ENCODE measurements at regions not wholly inside any gene's neighbourhood (a gene's known extent, or its start where the extent isn't known, plus 50 kb on each side); places are given as distances from the start of the nearest gene placed in this dataset.

DNA sequence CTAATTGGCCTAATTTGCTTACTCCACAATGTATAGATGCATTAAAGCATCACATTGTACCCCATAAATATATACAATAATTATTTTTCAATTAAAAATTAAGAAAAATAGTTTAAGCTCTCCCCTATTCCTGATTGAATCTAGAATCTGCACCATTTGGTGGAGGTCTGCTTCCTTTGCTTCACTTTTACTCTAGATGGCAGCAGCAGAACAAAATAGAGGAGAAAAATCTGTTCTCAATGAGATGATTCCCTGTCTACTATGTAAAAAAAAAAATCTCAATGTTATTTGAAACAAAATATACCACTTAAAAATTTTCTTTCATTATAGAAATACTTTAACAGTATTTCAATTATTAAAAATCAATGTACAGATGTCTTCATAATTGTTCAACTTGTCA is 109.6 kb upstream of the FXR1 start:
- in situ Hi-C loops (cut with MboI; ENCODE audit: low pct_unique_long_range_greater_than_20kb, low sequenced_read_pairs, unreplicated experiment) = no loop called here
- TF ChIP-seq, protein P1, sequence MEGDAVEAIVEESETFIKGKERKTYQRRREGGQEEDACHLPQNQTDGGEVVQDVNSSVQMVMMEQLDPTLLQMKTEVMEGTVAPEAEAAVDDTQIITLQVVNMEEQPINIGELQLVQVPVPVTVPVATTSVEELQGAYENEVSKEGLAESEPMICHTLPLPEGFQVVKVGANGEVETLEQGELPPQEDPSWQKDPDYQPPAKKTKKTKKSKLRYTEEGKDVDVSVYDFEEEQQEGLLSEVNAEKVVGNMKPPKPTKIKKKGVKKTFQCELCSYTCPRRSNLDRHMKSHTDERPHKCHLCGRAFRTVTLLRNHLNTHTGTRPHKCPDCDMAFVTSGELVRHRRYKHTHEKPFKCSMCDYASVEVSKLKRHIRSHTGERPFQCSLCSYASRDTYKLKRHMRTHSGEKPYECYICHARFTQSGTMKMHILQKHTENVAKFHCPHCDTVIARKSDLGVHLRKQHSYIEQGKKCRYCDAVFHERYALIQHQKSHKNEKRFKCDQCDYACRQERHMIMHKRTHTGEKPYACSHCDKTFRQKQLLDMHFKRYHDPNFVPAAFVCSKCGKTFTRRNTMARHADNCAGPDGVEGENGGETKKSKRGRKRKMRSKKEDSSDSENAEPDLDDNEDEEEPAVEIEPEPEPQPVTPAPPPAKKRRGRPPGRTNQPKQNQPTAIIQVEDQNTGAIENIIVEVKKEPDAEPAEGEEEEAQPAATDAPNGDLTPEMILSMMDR (IDR thresholded peaks at IDR 0.05; ENCODE audit: extremely low read depth, insufficient read depth, missing control alignments) = peak; percentile 43
- DNase-seq (ENCODE audit: low spot score) = no peak

DNA sequence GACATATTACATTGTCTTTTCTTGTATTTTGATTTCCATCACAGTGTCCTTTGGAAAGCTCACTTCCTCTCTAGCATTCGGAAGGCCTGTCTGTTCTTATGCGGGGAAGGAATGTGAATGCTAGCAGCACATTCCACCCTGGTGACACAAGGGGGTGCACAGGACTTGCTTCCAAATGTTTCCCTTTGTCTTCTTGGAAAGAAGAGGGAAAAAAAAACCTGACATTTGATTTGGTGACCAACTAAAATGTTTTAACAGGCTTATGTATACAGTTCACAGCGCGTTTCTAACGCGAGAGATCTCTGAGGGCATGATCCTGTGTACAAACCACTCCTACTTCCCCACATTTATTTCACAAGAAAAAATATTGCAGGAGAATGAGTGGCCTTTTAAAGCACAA is 107.6 kb upstream of the FXR1 start:
- TF ChIP-seq, protein P1 (IDR thresholded peaks at IDR 0.05; ENCODE audit: extremely low read depth, insufficient read depth, missing control alignments) = no peak
- no peak for DNase-seq (ENCODE audit: low spot score)
- in situ Hi-C loops (cut with MboI; ENCODE audit: low pct_unique_long_range_greater_than_20kb, low sequenced_read_pairs, unreplicated experiment) = no loop called here

GRCh38 chr3:180808823-180809575 is 103.5 kb upstream of the FXR1 start:
- in situ Hi-C loops (cut with MboI; ENCODE audit: low pct_unique_long_range_greater_than_20kb, low sequenced_read_pairs, unreplicated experiment) = no loop called here
- DNase-seq (ENCODE audit: low spot score) = no peak

DNA sequence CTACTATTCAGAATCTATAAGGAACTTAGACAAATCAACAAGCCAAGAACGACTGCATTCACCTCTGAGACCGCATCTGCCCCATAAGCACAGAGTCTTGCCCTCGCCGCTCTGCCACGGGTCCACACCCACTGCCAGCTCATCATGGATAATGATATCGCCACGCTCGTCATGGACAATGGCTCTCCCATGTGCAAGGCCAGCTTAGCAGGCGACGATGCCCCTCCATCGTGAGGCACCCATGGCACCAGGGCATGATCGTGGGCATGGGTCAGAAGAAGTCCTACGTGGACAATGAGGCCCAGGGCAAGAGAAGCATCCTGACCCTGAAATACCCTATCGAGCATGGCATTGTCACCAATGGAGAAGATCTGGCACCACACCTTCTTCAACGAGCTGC is 92.1 kb upstream of the FXR1 start:
- DNase-seq (ENCODE audit: low spot score) = no peak
- TF ChIP-seq, protein P1 (IDR thresholded peaks at IDR 0.05; ENCODE audit: extremely low read depth, insufficient read depth, missing control alignments) = no peak
- in situ Hi-C loops (cut with MboI; ENCODE audit: low pct_unique_long_range_greater_than_20kb, low sequenced_read_pairs, unreplicated experiment) = no loop called here

More at GRCh38 chr3:180808823-180809575, 103.5 kb upstream of the FXR1 start:
- TF ChIP-seq, protein P1 (IDR thresholded peaks at IDR 0.05; ENCODE audit: extremely low read depth, insufficient read depth, missing control alignments) = no peak

DNA sequence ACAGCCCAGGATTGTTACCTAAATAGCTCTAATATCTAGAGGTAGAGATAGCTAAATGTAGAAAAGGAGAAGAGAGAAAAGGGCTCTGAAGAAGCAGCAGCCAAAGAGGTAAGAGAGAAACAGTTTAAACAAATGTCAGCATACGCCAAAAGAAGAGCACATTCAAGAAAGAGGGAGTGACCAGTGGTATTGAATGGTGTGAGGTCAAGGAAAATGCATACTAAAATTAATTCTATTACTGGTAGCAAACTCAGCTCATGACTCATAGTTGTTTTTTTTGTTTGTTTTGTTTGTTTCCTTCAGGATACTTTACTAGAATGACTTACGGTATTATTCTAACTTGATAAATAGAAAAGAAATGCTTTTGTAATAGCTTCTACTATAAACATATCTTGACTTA is 86.5 kb upstream of the FXR1 start:
- no peak for DNase-seq (ENCODE audit: low spot score)
- in situ Hi-C loops (cut with MboI; ENCODE audit: low pct_unique_long_range_greater_than_20kb, low sequenced_read_pairs, unreplicated experiment) = no loop called here
- TF ChIP-seq, protein P1 (IDR thresholded peaks at IDR 0.05; ENCODE audit: extremely low read depth, insufficient read depth, missing control alignments) = no peak

GRCh38 chr3:180827171-180827570 is 85.3 kb upstream of the FXR1 start:
- DNase-seq (ENCODE audit: low spot score) = no peak
- in situ Hi-C loops (cut with MboI; ENCODE audit: low pct_unique_long_range_greater_than_20kb, low sequenced_read_pairs, unreplicated experiment) = no loop called here
- TF ChIP-seq, protein P1 (IDR thresholded peaks at IDR 0.05; ENCODE audit: extremely low read depth, insufficient read depth, missing control alignments) = no peak

All from GM13977 (cell line).